IMR-90 (cell line): ENCODE measurements at regions not wholly inside any gene's neighbourhood (a gene's known extent, or its start where the extent isn't known, plus 50 kb on each side); places are given as distances from the start of the nearest gene placed in this dataset.

Experiments
- ATAC-seq: fragments of 200-7000 bp; cut with Tn5 transposase; 2 replicates; pipeline ENCODE4 v1.9.1; 2020; ENCODE audit warnings: low read depth, mild to moderate bottlenecking, moderate library complexity
- BruUV-seq: library from RNA; stranded (reverse); fragments of 400-500 nt; replicated peaks from 2 replicates; lab custom pipeline; 2021; lab: Mats Ljungman, UMichigan
- CTCF ChIA-PET: fragments of 300-600 bp; formaldehyde crosslinking; extraction: SDS; loops from one replicate; lab custom pipeline; 2021; ENCODE audit warnings: antibody characterized with exemption; lab: Yijun Ruan, JAX
- POLR2A ChIA-PET: fragments of 300-600 bp; sonication (Branson Sonifier 250); formaldehyde crosslinking; loops from one replicate; lab custom pipeline; 2022; ENCODE audit warnings: antibody characterized with exemption; ENCODE audit not compliant: unreplicated experiment; lab: Charles Lee
- DNase-seq: peaks from one replicate; pipeline ENCODE4 v3.0.0; 2013
- H2AFZ ChIP-seq: replicated peaks from 2 replicates; pipeline ENCODE3; 2013; ENCODE audit warnings: low read length, mild to moderate bottlenecking; ENCODE audit not compliant: poor library complexity
- H2AK5ac ChIP-seq: 2 replicates; pipeline ENCODE4 v1.6.1; 2013; ENCODE audit warnings: low read depth, low read length, inconsistent platforms
- H2AK9ac ChIP-seq: replicated peaks from 2 replicates; pipeline ENCODE3; 2013; ENCODE audit warnings: mild to moderate bottlenecking, low read depth, low read length, moderate library complexity; ENCODE audit not compliant: poor library complexity
- H2BK120ac ChIP-seq: 2 replicates; pipeline ENCODE4 v1.6.1; 2013; ENCODE audit warnings: low read depth, low read length, inconsistent platforms
- H2BK15ac ChIP-seq: 3 replicates; pipeline ENCODE4 v1.6.1; 2013; ENCODE audit warnings: low read depth, low read length, inconsistent platforms
- H2BK20ac ChIP-seq: 2 replicates; pipeline ENCODE4 v1.6.1; 2013; ENCODE audit warnings: low read depth, mild to moderate bottlenecking, inconsistent platforms, low read length, moderate library complexity
- H2BK5ac ChIP-seq: 2 replicates; pipeline ENCODE4 v1.6.1; 2013; ENCODE audit warnings: mild to moderate bottlenecking, low read depth, low read length, inconsistent platforms; ENCODE audit not compliant: poor library complexity, severe bottlenecking
- H3K14ac ChIP-seq: replicated peaks from 2 replicates; pipeline ENCODE4 v1.6.1; 2013; ENCODE audit warnings: low read depth, low read length, inconsistent platforms
- H3K18ac ChIP-seq: 2 replicates; pipeline ENCODE4 v1.6.1; 2013; ENCODE audit warnings: low read depth, low read length, control low read depth
- H3K23ac ChIP-seq: 2 replicates; pipeline ENCODE4 v1.6.1; 2013; ENCODE audit warnings: low read depth, low read length, inconsistent platforms
- H3K27ac ChIP-seq: 2 replicates; pipeline ENCODE4 v1.5.1; 2013; ENCODE audit warnings: mild to moderate bottlenecking, control low read depth, low read length; ENCODE audit not compliant: insufficient read depth
- H3K27me3 ChIP-seq: 2 replicates; pipeline ENCODE4 v1.6.1; 2013; ENCODE audit warnings: low read length; ENCODE audit not compliant: control insufficient read depth, insufficient read depth
- H3K36me3 ChIP-seq: 2 replicates; pipeline ENCODE4 v1.6.1; 2013; ENCODE audit warnings: low read length, mixed read lengths; ENCODE audit not compliant: control insufficient read depth, insufficient read depth
- H3K4ac ChIP-seq: 2 replicates; pipeline ENCODE4 v1.6.1; 2013; ENCODE audit warnings: low read depth, low read length, inconsistent platforms
- H3K4me1 ChIP-seq: 2 replicates; pipeline ENCODE4 v1.6.1; 2013; ENCODE audit warnings: low read length, mixed read lengths; ENCODE audit not compliant: control insufficient read depth, insufficient read depth
- H3K4me2 ChIP-seq: 2 replicates; pipeline ENCODE4 v1.6.1; 2013; ENCODE audit warnings: low read depth, mild to moderate bottlenecking, control low read depth, low read length, moderate library complexity
- H3K4me3 ChIP-seq: 2 replicates; pipeline ENCODE4 v1.5.1; 2013; ENCODE audit warnings: low read depth, mild to moderate bottlenecking, control low read depth, low read length, moderate library complexity; ENCODE audit not compliant: insufficient read depth
- H3K56ac ChIP-seq: 2 replicates; pipeline ENCODE4 v1.6.1; 2013; ENCODE audit warnings: low read length, inconsistent platforms; ENCODE audit not compliant: insufficient read depth; ENCODE audit errors: extremely low read depth
- H3K79me1 ChIP-seq, 2 experiments: 2 replicates each; pipeline ENCODE4 v1.6.1; 2013; ENCODE audit warnings: low read length in 2 of 2, inconsistent platforms in 1 of 2, low read depth in 1 of 2
- H3K9ac ChIP-seq: 2 replicates; pipeline ENCODE4 v1.6.1; 2013; ENCODE audit warnings: low read depth, low read length, control low read depth
- H3K9me1 ChIP-seq: 2 replicates; pipeline ENCODE4 v1.6.1; 2013; ENCODE audit warnings: low read length, inconsistent platforms; ENCODE audit not compliant: insufficient read depth
- H3K9me3 ChIP-seq: 2 replicates; pipeline ENCODE4 v1.6.1; 2013; ENCODE audit warnings: low read length; ENCODE audit not compliant: control insufficient read depth, insufficient read depth
- H4K20me1 ChIP-seq: 2 replicates; pipeline ENCODE4 v1.6.1; 2013; ENCODE audit warnings: low read length, inconsistent platforms; ENCODE audit not compliant: insufficient read depth
- H4K5ac ChIP-seq: 2 replicates; pipeline ENCODE4 v1.6.1; 2013; ENCODE audit warnings: mild to moderate bottlenecking, low read depth, low read length, control low read depth
- H4K8ac ChIP-seq, 2 experiments: 2 replicates each; pipeline ENCODE4 v1.6.1; 2013; ENCODE audit warnings: low read depth in 2 of 2, low read length in 2 of 2, control low read depth in 1 of 2, inconsistent platforms in 1 of 2
- H4K91ac ChIP-seq: 2 replicates; pipeline ENCODE4 v1.6.1; 2013; ENCODE audit warnings: low read depth, low read length, inconsistent platforms; ENCODE audit not compliant: insufficient read depth
- BHLHE40 ChIP-seq: fragments of 150-350 bp; IDR thresholded peaks from 2 replicates; pipeline ENCODE4 v1.6.1; 2016; ENCODE audit warnings: mild to moderate bottlenecking, low read depth, low read length
- CEBPB ChIP-seq: IDR thresholded peaks from 2 replicates; pipeline ENCODE4 v1.6.1; 2012; ENCODE audit warnings: low read depth, low read length, improper control_type of control experiment
- CHD1 ChIP-seq: IDR thresholded peaks from 2 replicates; pipeline ENCODE4 v1.6.1; 2012; ENCODE audit warnings: low read depth, low read length, improper control_type of control experiment
- MAZ ChIP-seq: IDR thresholded peaks from 2 replicates; pipeline ENCODE4 v1.6.1; 2012; ENCODE audit warnings: low read depth, mild to moderate bottlenecking, low read length, improper control_type of control experiment, moderate library complexity, borderline replicate concordance
- NFE2L2 ChIP-seq: fragments of 150-350 bp; IDR thresholded peaks from 2 replicates; pipeline ENCODE4 v1.6.1; 2016; ENCODE audit warnings: low read depth, mild to moderate bottlenecking, low read length
- RAD21 ChIP-seq: IDR thresholded peaks from 2 replicates; pipeline ENCODE4 v1.6.1; 2012; ENCODE audit warnings: low read length, improper control_type of control experiment
- RFX5 ChIP-seq: IDR thresholded peaks from 2 replicates; pipeline ENCODE4 v1.8.0; 2012; ENCODE audit warnings: low read depth, mild to moderate bottlenecking, low read length, moderate library complexity
- WGBS, 2 experiments: methylation state at CpG; one replicate each; pipeline versions ENCODE4 v1.1.5 to v1.1.7; 2013; ENCODE audit warnings: missing lambda C conversion rate in 2 of 2; ENCODE audit not compliant: insufficient read length in 1 of 2; ENCODE audit errors: extremely low coverage in 2 of 2; 5-methylcytosine and 5-hydroxymethylcytosine counted together
- dilution Hi-C: fragments of 300-500 bp; cut with HindIII; formaldehyde crosslinking; loops from one replicate; pipeline ENCODE4 v1.14.3; 2018; ENCODE audit warnings: low sequenced_read_pairs; ENCODE audit not compliant: unreplicated experiment
- in situ Hi-C: fragments of 300-500 bp; cut with MboI; formaldehyde crosslinking; loops from 3 replicates; pipeline ENCODE4 v1.14.3; 2019; ENCODE audit warnings: low sequenced_read_pairs, inconsistent platforms, mixed read lengths
- intact Hi-C: fragments of 100-400 bp; cut with micrococcal nuclease; formaldehyde crosslinking; loops from 2 replicates; pipeline ENCODE4 v1.10.0; 2022
- TF ChIP-seq, protein P1 (sequence below): fragments of 150-350 bp; IDR thresholded peaks from 2 replicates; pipeline ENCODE4 v1.6.1; 2016; ENCODE audit warnings: low read depth, mild to moderate bottlenecking, low read length, moderate library complexity, borderline replicate concordance
- TF ChIP-seq, protein P2 (sequence below): fragments of 150-350 bp; IDR thresholded peaks from 2 replicates; pipeline ENCODE4 v1.6.1; 2017; ENCODE audit warnings: mild to moderate bottlenecking, antibody characterized with exemption, low read length, low read depth

DNA sequence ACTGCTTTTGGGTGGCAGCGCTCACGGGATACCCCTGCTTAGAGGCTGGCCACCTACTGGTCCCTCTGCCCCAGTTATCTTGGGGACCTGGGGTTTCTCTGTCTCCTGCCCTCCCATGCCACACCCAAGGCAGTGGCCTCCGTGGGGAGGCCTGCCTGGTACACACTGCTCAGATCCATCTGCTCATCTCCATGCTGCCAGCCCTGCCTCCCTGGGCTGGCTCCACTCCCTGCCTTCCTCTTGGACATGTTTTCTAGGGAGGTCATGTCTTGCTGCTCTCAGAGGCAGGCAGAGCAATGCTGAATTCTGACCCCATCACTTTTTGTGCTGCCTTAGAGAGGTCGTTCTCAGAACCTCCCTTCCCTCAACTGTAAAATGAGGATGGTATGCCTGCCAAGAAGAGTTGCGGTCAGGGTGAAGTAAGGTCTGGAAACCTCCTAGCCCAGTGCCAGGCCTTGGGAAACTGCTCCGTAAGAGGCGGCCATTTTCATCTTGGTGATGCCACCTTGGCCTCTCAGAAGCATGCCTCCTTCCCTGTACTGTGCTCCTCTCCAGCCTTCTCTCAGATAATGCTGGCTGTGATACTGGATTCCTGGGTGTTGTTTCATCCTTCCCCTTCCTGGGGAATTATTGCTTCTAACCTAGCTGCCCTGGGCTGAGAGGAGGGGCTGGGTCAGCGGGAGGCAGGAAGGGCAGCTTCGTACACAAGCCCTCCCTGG is 186.4 kb upstream of the ZBED5 start:
- in situ Hi-C loops = loop anchor here (25.0 kb wide), 2 partner anchors 993 to 1243 kb away; no protein-coding TSS in a partner anchor
- H3K4ac ChIP-seq = peak overlapping the region; percentile 3; the same call in 1 of the 2 replicates
- H2BK120ac ChIP-seq = 0 out of 2 replicates have a peak overlapping the region, but pooled peaks have one; percentile 33
- no TSS peak for BruUV-seq
- H3K27ac ChIP-seq = no peak overlapping the region
- H3K9ac ChIP-seq = no peak overlapping the region
- H4K20me1 ChIP-seq = no peaks in the 10 kb centered on the region
- H3K27me3 ChIP-seq = peaks cover 16% of the 10 kb centered on the region
- no peak overlapping the region for H3K14ac ChIP-seq
- intact Hi-C loops = no loop called here
- H2AK5ac ChIP-seq = no peak overlapping the region
- DNase-seq = no peak
- no peak overlapping the region for H3K56ac ChIP-seq
- peak overlapping the region; percentile 66; the same call in 1 of the 3 replicates for H2BK15ac ChIP-seq
- H3K4me1 ChIP-seq = peaks cover 9% of the 10 kb centered on the region
- no peak overlapping the region for H3K4me2 ChIP-seq
- dilution Hi-C loops = no loop called here
- ChIA-PET CTCF (interaction anchor here (0.6 to 1.2 kb wide), 2 partner anchors 16 to 66 kb away, joined by 5 to 7 read pairs; no protein-coding TSS in a partner anchor), POLR2A (no interaction called here)
- H3K79me1 ChIP-seq = no peaks in the 10 kb centered on the region
- no peak overlapping the region for H3K4me3 ChIP-seq
- H3K9me1 ChIP-seq = peaks cover 6% of the 10 kb centered on the region; the same call in 1 of the 2 replicates
- 67% methylated on average over 1 of the region's 9 CpGs; no CpG with 5 or more reads in 1 of the 2 experiments for WGBS, 2 experiments
- H2AK9ac ChIP-seq = peak overlapping the region; percentile 32
- H2BK20ac ChIP-seq = no peak overlapping the region
- TF ChIP-seq RAD21 (no peak), RFX5 (no peak), NFE2L2 (no peak), CHD1 (no peak), BHLHE40 (no peak), CEBPB (no peak), MAZ (no peak)
- TF ChIP-seq, protein P1, sequence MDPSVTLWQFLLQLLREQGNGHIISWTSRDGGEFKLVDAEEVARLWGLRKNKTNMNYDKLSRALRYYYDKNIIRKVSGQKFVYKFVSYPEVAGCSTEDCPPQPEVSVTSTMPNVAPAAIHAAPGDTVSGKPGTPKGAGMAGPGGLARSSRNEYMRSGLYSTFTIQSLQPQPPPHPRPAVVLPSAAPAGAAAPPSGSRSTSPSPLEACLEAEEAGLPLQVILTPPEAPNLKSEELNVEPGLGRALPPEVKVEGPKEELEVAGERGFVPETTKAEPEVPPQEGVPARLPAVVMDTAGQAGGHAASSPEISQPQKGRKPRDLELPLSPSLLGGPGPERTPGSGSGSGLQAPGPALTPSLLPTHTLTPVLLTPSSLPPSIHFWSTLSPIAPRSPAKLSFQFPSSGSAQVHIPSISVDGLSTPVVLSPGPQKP = no peak
- TF ChIP-seq, protein P2, sequence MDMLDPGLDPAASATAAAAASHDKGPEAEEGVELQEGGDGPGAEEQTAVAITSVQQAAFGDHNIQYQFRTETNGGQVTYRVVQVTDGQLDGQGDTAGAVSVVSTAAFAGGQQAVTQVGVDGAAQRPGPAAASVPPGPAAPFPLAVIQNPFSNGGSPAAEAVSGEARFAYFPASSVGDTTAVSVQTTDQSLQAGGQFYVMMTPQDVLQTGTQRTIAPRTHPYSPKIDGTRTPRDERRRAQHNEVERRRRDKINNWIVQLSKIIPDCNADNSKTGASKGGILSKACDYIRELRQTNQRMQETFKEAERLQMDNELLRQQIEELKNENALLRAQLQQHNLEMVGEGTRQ = no peak
- peak overlapping the region; percentile 43; the same call in 1 of the 2 replicates for H4K91ac ChIP-seq
- no peak overlapping the region for H3K23ac ChIP-seq
- no peak overlapping the region for H3K18ac ChIP-seq
- peak; percentile 22; the same call in 1 of the 2 replicates for ATAC-seq
- no peaks in the 10 kb centered on the region for H3K36me3 ChIP-seq
- no peaks in the 10 kb centered on the region for H3K9me3 ChIP-seq
- H4K8ac ChIP-seq = peak overlapping the region in 1 of 2 experiments; percentile 56; a peak in 1 of 4 replicates
- H2BK5ac ChIP-seq = no peak overlapping the region
- no peak overlapping the region for H4K5ac ChIP-seq
- peak overlapping the region; percentile 68 for H2AFZ ChIP-seq
